ENCODE measurements at regions not wholly inside any gene's neighbourhood (a gene's known extent, or its start where the extent isn't known, plus 50 kb on each side); places are given as distances from the start of the nearest gene placed in this dataset.
"Not testable (repeated sequence)": the region's sequence is repeated elsewhere in the genome, so short reads cannot be mapped to it uniquely, and the experiment has no call there.

DNA sequence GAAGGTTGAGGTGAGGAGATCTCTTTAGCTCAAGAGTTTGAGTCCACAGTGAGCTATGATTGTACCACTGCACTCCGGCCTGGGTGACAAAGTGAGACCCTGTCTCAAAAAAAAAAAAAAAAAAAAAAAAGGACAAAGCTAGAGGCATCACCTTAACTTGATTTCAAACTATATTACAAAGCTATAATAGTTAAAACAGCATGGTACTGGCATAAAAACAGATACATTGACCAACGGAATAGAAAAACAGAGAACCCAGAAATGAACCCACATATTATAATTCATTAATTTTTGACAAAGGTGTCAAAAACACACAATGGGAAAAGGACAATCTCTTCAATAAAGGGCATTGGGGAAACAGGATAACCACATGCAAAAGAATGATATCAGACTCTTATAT is 50.8 kb upstream of the MBOAT1 start:
- ChIA-PET CTCF (interaction anchor here (0.6 to 1.7 kb wide), 3 partner anchors 11 to 265 kb away, joined by 3 to 4 read pairs (median 3); no protein-coding TSS in a partner anchor), POLR2A (no interaction called here)
- H3K27ac Mint-ChIP-seq = no peak overlapping the region
- H3K36me3 Mint-ChIP-seq (ENCODE audit: low read depth) = no peaks in the 10 kb centered on the region
- H3K4me3 Mint-ChIP-seq = no peak overlapping the region
- no peak for DNase-seq
- peaks cover 15% of the 10 kb centered on the region for H3K4me1 Mint-ChIP-seq
- H3K9me3 Mint-ChIP-seq = peaks cover 2% of the 10 kb centered on the region
- H3K27me3 Mint-ChIP-seq = peaks cover 11% of the 10 kb centered on the region

GRCh38 chr6:20265842-20266241 is 53.6 kb upstream of the MBOAT1 start:
- CTCF ChIA-PET = no interaction called here
- H3K27me3 Mint-ChIP-seq = peaks cover 11% of the 10 kb centered on the region

DNA sequence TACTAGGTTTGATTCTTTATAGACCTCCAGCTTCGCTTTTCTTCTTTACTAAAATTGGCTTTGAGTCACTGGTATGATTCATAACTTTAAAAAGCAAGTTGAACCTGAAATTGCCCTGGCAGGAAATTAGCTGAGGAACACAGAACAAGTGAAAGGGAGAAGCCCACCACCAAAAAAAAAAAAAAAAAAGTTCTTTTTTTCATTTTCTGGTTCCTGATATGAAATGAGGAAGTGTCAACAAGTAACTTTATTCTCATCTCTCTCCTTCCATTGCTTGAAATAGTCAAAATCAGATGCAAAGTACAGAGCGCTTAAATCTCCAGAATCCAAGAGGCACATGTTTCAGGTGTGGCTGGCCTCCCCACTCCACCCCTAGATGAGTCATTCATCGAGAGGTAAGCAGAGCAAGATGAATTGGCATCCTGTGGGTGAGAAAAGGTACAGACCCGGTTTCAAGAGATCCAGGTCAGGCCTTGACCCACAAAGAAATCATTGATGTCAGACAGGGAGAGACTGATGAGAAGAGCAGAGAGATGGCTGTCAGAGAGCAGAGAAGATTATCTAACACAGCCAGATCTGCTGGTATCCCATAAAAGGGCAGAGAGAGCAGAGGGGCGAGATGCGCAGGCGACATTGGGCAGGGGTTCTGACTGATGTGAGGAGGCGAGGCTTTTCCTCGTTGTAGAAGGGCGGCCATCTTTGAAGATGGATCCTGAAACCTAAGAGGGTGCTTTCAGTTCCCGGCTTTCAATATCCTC is 54.8 kb upstream of the MBOAT1 start:
- Mint-ChIP-seq H3K4me3 (no peak overlapping the region), H3K36me3 (ENCODE audit: low read depth) (no peaks in the 10 kb centered on the region), H3K9me3 (peaks cover 2% of the 10 kb centered on the region), H3K4me1 (peaks cover 11% of the 10 kb centered on the region), H3K27me3 (peaks cover 11% of the 10 kb centered on the region), H3K27ac (no peak overlapping the region)
- CTCF ChIA-PET = no interaction called here
- DNase-seq = no peak
- POLR2A ChIA-PET = no interaction called here

More at GRCh38 chr6:20265842-20266241, 53.6 kb upstream of the MBOAT1 start:
- no peak for DNase-seq
- POLR2A ChIA-PET = no interaction called here
- peaks cover 2% of the 10 kb centered on the region for H3K9me3 Mint-ChIP-seq
- no peak overlapping the region for H3K4me3 Mint-ChIP-seq
- peaks cover 11% of the 10 kb centered on the region for H3K4me1 Mint-ChIP-seq
- no peaks in the 10 kb centered on the region for H3K36me3 Mint-ChIP-seq (ENCODE audit: low read depth)
- H3K27ac Mint-ChIP-seq = no peak overlapping the region

GRCh38 chr6:20269181-20269580 is 56.9 kb upstream of the MBOAT1 start:
- Mint-ChIP-seq H3K4me3 (no peak overlapping the region), H3K27me3 (peaks cover 6% of the 10 kb centered on the region), H3K27ac (no peak overlapping the region), H3K4me1 (peaks cover 11% of the 10 kb centered on the region), H3K36me3 (ENCODE audit: low read depth) (no peaks in the 10 kb centered on the region), H3K9me3 (no peaks in the 10 kb centered on the region)
- DNase-seq = no peak
- ChIA-PET CTCF (no interaction called here), POLR2A (no interaction called here)

GRCh38 chr6:20271818-20272217 is 59.5 kb upstream of the MBOAT1 start:
- H3K4me3 Mint-ChIP-seq = no peak overlapping the region
- no peak for DNase-seq
- ChIA-PET POLR2A (no interaction called here), CTCF (interaction anchor here (0.6 to 0.7 kb wide), 2 partner anchors 256 to 490 kb away, joined by 3 read pairs; no protein-coding TSS in a partner anchor)
- H3K27me3 Mint-ChIP-seq = peaks cover 5% of the 10 kb centered on the region
- no peak overlapping the region for H3K27ac Mint-ChIP-seq
- peaks cover 9% of the 10 kb centered on the region for H3K4me1 Mint-ChIP-seq
- H3K36me3 Mint-ChIP-seq (ENCODE audit: low read depth) = no peaks in the 10 kb centered on the region
- H3K9me3 Mint-ChIP-seq = no peaks in the 10 kb centered on the region

DNA sequence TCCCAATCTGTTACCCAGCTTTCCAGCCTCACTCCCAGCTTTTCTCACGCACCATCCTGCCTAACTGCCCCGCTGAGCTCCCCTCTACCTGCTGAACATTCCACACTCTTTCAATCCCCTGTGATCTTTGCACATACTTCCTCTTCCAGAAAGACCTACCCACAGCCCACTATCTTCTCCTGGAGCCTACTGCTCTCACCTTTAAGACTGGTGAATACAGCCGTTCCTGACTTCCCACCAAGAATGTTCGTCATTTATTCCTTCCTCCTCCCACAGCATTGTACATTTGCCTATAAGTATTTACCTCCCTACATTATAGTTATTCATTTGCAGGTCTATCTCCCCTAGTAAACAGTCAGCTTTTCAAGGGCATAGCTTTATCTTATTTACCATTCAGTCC is 61.9 kb upstream of the MBOAT1 start:
- Mint-ChIP-seq H3K9me3 (no peaks in the 10 kb centered on the region), H3K27ac (no peak overlapping the region), H3K4me1 (no peaks in the 10 kb centered on the region), H3K27me3 (peaks cover 10% of the 10 kb centered on the region), H3K4me3 (no peak overlapping the region), H3K36me3 (ENCODE audit: low read depth) (no peaks in the 10 kb centered on the region)
- ChIA-PET CTCF (interaction anchor here (0.8 to 1.0 kb wide), 2 partner anchors 11 to 12 kb away, joined by 3 read pairs; no protein-coding TSS in a partner anchor), POLR2A (no interaction called here)
- no peak for DNase-seq

DNA sequence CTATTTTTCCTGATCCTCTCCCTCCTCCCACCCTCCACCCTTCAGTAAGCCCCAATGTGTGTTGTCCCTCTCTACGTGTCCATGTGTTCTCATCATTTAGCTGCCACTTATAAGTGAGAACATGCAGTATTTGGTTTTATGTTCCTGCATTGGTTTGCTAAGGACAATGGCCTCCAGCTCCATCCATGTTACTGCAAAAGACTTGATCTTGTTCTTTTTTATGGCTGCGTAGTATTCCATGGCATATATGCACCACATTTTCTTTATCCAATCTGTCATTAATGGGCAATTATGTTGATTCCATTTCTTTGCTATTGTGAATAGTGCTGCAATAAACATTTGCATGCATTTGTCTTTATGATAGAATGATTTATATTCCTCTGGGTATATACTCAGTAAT is 63.6 kb upstream of the MBOAT1 start:
- POLR2A ChIA-PET; H3K36me3 Mint-ChIP-seq (ENCODE audit: low read depth); H3K27ac Mint-ChIP-seq; CTCF ChIA-PET; DNase-seq; H3K4me1 Mint-ChIP-seq; H3K4me3 Mint-ChIP-seq; H3K9me3 Mint-ChIP-seq: not testable (repeated sequence)
- H3K27me3 Mint-ChIP-seq = peaks cover 19% of the 10 kb centered on the region

GRCh38 chr6:20277724-20278123 is 65.5 kb upstream of the MBOAT1 start:
- H3K4me1 Mint-ChIP-seq; POLR2A ChIA-PET; DNase-seq; H3K9me3 Mint-ChIP-seq; H3K4me3 Mint-ChIP-seq; H3K27ac Mint-ChIP-seq; H3K36me3 Mint-ChIP-seq (ENCODE audit: low read depth): not testable (repeated sequence)
- H3K27me3 Mint-ChIP-seq = peaks cover 34% of the 10 kb centered on the region
- CTCF ChIA-PET = interaction anchor here (1.4 kb wide), 1 partner anchor 13 kb away, joined by 4 read pairs; no protein-coding TSS in a partner anchor

DNA sequence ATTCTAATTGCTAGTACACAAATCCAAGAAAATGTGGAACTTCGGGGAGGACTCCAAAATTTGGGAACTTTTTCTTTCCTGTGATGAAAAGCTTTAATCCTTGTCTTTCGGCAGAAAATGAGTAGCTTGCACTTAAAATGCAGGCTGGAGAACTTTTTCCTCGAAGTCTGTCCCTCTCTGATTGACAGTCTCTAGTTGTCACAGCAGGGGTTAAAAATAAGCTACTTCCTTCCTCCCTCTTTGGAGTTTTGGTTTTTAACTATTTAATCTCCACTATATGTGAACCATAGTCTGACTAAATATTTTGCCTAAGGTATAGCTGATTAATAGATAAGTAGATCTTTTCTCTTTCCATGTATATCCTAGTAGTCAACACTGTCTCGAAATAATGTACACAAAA is 66.8 kb upstream of the MBOAT1 start:
- CTCF ChIA-PET = interaction anchor here (0.6 to 1.6 kb wide), 6 partner anchors 11 to 1681 kb away, joined by 3 to 4 read pairs (median 3); no protein-coding TSS in a partner anchor
- Mint-ChIP-seq H3K36me3 (ENCODE audit: low read depth) (peaks cover 10% of the 10 kb centered on the region), H3K4me1 (no peaks in the 10 kb centered on the region), H3K27ac (no peak overlapping the region), H3K4me3 (no peak overlapping the region), H3K27me3 (peaks cover 44% of the 10 kb centered on the region), H3K9me3 (peaks cover 16% of the 10 kb centered on the region)
- POLR2A ChIA-PET = interaction anchor here (0.9 kb wide), 1 partner anchor 124 kb away, joined by 4 read pairs; no protein-coding TSS in a partner anchor
- no peak for DNase-seq

DNA sequence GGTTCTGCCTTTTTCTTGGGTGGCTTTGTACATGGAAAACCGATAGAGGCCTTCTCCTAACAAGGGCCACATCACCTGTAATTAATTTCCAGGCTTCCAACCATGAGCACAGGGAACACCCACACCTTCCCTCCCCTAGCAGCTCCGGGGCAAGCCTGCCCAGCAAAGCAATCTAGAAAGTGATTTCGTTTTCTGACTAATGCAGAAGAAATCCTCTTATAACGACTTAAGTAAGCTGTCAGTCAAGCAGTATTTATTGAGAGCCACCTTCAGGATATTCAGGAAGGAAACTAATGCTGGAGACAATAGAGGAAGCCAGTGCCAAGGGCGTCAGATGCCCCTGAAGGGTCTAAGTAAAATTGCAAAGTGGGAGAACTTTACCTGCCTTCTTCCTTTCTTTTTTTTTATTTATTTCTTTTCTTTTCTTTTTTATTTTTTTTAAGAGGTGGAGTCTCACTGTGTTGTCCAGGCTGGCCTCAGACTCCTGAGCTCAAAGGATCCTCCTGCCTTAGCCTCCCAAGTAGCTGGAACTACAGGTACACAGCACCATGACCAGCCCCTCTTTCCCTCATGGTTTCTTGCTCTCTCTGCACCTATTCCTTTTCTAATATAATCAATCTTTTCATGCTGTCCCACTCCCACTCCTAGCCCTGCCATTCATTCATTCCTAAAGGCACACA is 67.5 kb upstream of the MBOAT1 start:
- peaks cover 17% of the 10 kb centered on the region for H3K9me3 Mint-ChIP-seq
- H3K4me3 Mint-ChIP-seq = no peak overlapping the region
- POLR2A ChIA-PET = interaction anchor here (0.9 kb wide), 1 partner anchor 123 kb away, joined by 4 read pairs; no protein-coding TSS in a partner anchor
- no peak for DNase-seq
- no peak overlapping the region for H3K27ac Mint-ChIP-seq
- H3K36me3 Mint-ChIP-seq (ENCODE audit: low read depth) = peaks cover 10% of the 10 kb centered on the region
- peaks cover 43% of the 10 kb centered on the region for H3K27me3 Mint-ChIP-seq
- H3K4me1 Mint-ChIP-seq = no peaks in the 10 kb centered on the region
- CTCF ChIA-PET = interaction anchor here (0.6 to 1.6 kb wide), 5 partner anchors 11 to 1682 kb away, joined by 3 to 4 read pairs (median 3); no protein-coding TSS in a partner anchor

GRCh38 chr6:20280288-20280621 is 68.0 kb upstream of the MBOAT1 start:
- no peak for DNase-seq
- H3K27ac Mint-ChIP-seq = no peak overlapping the region
- H3K4me1 Mint-ChIP-seq = no peaks in the 10 kb centered on the region
- H3K27me3 Mint-ChIP-seq = peaks cover 43% of the 10 kb centered on the region
- H3K9me3 Mint-ChIP-seq = peaks cover 17% of the 10 kb centered on the region
- no peak overlapping the region for H3K4me3 Mint-ChIP-seq
- H3K36me3 Mint-ChIP-seq (ENCODE audit: low read depth) = peaks cover 10% of the 10 kb centered on the region
- ChIA-PET POLR2A (no interaction called here), CTCF (no interaction called here)

- ChIA-PET CTCF (interaction anchor here (1.0 to 1.4 kb wide), 2 partner anchors 10 to 243 kb away, joined by 3 to 6 read pairs; no protein-coding TSS in a partner anchor), POLR2A (no interaction called here)
- Mint-ChIP-seq H3K4me1 (peaks cover 2% of the 10 kb centered on the region), H3K27ac (no peak overlapping the region), H3K9me3 (peaks cover 17% of the 10 kb centered on the region), H3K4me3 (no peak overlapping the region), H3K27me3 (peaks cover 36% of the 10 kb centered on the region), H3K36me3 (ENCODE audit: low read depth) (peaks cover 10% of the 10 kb centered on the region)
- DNase-seq = no peak
Observed at GRCh38 chr6:20284672-20285071, 72.4 kb upstream of the MBOAT1 start.

DNA sequence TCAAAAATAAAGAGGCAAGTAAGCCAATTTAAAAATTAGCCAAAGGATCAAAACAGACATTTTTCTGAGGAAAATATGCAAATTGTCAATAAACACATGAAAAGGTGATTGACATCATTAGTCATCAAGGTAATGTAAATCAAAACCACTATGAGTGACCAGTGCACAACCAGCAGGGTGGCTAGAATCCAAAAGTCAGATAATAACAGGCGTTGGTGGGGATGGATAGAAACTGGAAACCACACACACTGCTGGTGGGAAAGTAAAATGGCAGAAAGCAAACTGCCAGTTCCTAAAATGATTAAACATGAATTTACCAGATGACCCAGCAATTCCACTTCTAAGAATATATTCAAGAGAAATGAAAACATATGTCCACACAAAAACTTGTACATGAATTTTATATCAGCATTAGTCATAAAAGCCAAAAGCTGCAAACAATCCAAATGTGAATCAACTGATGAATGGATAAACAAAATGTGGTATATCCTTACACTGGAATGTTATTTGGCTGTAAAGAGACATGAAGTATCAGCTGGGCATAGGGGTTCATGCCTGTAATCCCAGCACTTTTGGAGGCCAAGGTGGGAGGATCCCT is 74.8 kb upstream of the MBOAT1 start:
- DNase-seq = no peak
- Mint-ChIP-seq H3K9me3 (peaks cover 15% of the 10 kb centered on the region), H3K4me1 (peaks cover 8% of the 10 kb centered on the region), H3K36me3 (ENCODE audit: low read depth) (peaks cover 7% of the 10 kb centered on the region), H3K4me3 (no peak overlapping the region), H3K27ac (no peak overlapping the region), H3K27me3 (peaks cover 23% of the 10 kb centered on the region)
- CTCF ChIA-PET = interaction anchor here (1.1 to 4.4 kb wide), 3 partner anchors 118 to 241 kb away, joined by 3 to 56 read pairs (median 4); no protein-coding TSS in a partner anchor
- POLR2A ChIA-PET = interaction anchor here (1.0 kb wide), 1 partner anchor 241 kb away, joined by 4 read pairs; no protein-coding TSS in a partner anchor

All from activated CD4-positive, alpha-beta memory T cell treated with anti-CD3 and anti-CD28 coated beads, Interleukin-2, amount 10 ng/mL, durations not matched to agents 7 days and 5 days (primary cell).